HG03342 (cell line): ENCODE measurements at regions not wholly inside any gene's neighbourhood (a gene's known extent, or its start where the extent isn't known, plus 50 kb on each side); places are given as distances from the start of the nearest gene placed in this dataset.
"Not testable (repeated sequence)": the region's sequence is repeated elsewhere in the genome, so short reads cannot be mapped to it uniquely, and the experiment has no call there.

Experiments
- ATAC-seq: cut with Tn5 transposase; IDR thresholded peaks from one replicate; pipeline ENCODE4 v1.9.1; 2021; ENCODE audit warnings: mild to moderate bottlenecking, moderate library complexity; ENCODE audit not compliant: unreplicated experiment

DNA sequence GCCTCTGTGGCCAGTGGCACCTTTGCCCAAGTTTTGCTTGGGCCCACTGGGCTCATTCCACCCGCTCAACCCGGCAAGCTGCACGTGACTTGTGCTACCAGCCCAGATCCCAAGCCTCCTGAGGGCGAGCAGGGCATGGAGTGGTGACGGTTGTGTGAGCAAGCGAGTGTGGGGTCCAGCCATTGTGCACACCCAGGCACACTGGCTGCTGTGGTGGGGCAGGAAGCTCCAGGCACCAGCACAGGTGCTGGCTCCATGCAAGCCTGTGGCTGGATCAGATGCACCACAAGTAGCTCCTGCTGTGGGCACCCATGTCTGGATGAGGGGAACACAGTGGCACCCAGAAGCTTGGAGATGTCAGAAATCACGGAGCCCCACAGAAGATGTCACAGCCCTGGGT lies 557.0 kb upstream of the GNPDA2 start:
- ATAC-seq, result no peak

DNA sequence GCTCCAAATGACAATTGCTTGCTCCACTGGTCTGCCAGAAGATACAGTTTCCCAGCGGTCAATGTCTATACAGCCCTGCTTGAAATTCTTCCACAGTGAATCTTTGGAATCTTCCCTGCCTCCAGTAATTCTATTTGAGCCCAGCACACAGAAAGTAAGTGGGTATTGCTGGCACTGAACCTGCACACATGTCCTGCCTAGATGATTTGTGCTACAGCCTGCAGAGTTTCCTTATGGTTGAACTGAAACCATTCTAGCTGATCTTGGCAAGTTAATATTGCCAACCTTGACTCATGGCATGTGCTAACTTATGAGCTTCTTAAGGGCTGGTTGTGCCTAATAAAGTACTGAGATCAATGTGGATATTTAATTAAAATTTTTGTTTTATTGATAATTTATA lies 553.8 kb upstream of the GNPDA2 start:
- no peak for ATAC-seq

DNA sequence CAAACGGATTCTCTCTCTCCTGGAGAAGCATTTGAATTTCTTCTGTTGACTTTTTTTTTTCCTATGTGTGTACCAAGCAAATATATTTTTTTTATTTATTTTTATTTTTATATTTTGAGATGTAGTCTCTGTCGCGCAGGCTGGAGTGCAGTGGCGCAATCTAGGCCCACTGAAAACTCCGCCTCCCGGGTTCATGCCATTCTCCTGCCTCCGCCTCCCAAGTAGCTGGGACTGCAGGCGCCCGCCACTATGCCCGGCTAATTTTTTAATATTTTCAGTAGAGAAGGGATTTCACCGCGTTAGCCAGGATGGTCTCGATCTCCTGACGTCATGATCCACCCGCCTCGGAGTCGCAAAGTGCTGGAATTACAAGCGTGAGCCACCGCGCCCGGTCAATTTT lies 549.5 kb upstream of the GNPDA2 start:
- no peak for ATAC-seq

DNA sequence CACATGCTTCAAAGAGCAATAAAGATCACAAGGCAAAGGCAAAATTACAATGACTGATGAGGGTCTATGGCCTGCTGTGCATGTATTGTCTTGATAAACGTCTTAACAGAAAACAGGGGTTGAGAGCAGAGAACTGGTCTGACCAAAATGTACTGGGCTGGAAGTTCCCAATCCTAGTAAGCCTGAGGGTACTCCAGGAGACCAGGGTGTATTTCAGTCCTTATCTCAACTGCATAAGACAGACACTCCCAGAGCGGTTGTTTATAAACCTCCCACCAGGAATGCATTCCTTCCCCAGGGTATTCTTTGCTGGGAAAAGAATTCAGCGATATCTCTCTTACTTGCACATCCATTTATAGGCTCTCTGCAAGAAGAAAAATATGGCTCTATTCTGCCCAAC lies 521.8 kb upstream of the GNPDA2 start:
- ATAC-seq, result not testable (repeated sequence)

DNA sequence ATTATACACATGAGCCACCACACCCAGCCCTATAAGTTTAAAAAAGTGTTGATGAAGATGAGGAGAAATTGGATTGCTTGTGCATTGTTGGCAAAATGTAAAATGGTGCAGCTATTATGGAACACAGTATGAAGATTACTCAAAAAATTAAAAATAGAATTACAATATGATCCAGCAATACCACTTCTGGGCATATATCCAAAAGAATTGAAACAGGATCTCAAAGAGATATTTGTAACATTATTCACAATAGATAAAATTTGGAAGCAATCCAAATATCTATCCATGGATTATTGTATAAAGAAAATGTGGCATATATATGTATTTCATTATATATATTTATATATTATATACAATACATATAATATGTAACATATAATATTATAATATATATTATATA lies 515.6 kb upstream of the GNPDA2 start:
- no peak for ATAC-seq

DNA sequence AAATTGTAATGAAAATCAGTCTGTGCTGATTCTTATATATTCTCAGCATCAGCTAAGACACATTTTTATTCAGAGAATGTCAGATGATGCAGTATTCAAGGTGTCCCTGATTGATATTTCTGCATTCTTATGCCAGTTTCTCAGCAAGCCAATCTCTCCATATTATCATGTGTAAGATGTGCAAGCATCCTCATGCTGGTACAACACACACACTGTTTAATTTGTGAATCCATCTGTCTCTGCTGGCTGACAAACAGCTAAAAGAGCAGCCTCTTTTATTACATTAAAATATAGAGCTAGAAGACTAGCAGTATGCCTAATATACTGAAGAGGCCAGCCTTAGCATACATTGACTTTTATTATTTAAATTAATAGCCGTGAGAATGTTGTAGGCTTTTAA lies 502.9 kb upstream of the GNPDA2 start:
- no peak for ATAC-seq

DNA sequence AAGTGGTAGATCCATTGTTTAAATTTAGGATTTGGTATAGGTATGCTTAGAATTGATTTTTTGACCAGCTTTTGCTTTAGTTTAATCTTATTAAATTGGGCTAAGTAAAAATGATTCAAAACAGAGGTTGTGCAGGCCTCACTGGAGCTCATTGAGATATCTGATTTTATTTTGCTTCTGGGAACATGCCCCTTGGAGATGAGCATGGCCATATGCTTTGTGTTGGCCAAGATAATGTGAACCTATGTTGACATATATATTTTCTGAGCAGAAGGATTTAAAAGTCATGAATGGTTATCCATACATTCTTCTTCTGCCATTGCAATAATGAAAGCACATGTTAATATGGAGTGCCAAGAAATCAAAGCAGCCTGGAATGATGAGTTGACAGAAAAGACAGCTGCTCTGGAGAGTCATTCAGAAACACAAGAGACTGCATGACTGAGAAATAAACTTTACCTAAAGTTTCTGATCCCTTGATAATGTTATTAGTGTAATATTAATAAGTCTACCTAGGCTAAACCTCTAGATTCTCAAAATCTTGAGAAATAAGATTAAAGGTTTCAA lies 489.7 kb upstream of the GNPDA2 start:
- ATAC-seq, result no peak

DNA sequence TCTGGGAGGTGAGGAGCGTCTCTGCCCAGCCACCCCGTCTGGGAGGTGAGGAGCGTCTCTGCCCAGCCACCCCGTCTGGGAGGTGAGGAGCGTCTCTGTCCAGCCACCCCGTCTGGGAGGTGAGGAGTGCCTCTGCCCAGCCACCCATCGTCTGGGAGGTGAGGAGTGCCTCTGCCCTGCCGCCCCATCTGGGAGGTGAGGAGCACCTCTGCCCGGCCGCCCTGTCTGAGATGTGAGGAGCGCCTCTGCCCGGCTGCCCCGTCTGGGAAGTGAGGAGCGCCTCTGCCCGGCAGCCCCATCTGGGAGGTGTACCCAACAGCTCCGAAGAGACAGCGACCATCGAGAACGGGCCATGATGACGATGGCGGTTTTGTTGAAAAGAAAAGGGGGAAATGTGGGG lies 482.1 kb upstream of the GNPDA2 start:
- not testable (repeated sequence) for ATAC-seq

DNA sequence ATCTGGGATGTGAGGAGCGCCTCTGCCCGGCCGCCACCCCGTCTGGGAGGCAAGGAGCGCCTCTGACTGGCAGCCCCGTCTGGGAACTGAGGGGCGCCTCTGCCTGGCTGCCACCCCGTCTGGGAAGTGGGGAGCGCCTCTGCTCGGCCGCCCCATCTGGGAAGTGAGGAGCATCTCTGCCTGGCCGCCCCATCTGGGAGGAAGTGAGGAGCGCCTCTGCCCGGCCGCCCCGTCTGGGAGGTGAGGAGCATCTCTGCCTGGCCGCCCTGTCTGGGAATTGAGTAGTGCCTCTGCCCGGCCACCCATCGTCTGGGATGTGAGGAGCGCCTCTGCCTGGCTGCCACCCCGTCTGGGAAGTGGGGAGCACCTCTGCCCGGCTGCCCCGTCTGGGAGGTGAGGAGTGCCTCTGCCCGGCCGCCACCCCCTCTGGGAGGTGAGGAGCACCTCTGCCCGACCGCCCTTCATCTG lies 481.5 kb upstream of the GNPDA2 start:
- ATAC-seq, result not testable (repeated sequence)

DNA sequence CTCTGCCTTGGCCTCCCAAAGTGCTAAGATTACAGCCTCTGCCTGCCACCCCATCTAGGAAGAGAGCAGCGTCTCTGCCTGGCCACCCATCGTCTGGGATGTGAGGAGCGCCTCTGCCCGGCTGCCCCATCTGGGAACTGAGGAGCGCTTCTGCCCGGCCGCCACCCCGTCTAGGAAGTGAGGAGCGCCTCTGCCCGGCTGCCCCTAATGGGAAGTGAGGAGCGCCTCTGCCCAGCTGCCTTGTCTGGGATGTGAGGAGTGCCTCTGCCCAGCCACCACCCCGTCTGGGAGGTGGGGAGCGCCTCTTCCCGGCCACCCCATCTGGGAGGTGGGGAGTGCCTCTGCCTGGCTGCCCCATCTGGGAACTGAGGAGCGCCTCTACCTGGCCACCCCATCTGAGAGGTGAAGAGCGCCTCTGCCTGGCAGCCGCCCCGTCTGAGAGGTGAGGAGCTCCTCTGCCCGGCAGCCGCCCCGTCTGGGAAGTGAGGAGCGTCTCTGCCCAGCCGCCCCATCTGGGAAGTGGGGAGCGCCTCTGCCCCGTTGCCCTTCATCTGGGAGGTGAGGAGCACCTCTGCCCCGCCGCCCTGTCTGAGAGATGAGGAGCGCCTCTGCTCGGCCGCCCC lies 481.0 kb upstream of the GNPDA2 start:
- ATAC-seq, result not testable (repeated sequence)

DNA sequence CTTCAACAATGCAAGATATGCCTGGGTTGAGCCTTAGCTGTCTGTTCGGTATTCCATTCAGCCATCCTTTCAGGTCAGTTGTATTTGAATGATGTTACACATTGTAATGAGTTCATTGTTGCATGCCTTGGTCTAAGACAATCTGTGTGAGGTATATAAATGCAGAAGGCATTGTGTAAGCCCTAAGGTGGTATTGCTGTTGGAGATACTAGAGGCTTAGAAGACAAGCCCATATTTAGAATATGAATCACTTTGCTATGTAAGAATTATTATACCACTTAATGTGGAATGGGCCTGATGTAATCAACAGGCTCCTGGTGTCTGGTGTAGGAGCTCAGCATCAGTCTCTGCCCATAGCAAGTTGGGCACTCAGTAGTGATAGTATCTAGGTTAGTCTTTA lies 473.4 kb upstream of the GNPDA2 start:
- no peak for ATAC-seq

DNA sequence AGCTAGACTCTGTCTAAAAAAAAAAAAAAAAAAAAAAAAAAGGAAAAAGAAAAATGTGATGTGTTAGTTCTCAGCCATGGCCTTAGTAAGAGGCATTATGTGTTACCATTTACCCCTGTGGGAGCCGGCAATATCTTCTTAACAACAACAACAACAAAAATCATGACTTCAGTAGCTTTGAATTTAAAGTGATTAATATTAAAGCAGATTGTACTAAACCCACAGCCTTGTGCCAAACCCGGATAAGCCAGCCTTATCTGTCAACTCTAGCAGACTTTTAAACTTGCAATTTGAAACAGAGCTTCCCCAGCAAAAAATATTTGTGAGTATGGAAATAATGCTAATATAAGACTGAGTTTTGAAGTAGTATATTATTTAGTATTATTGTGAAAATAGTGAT lies 462.1 kb upstream of the GNPDA2 start:
- no peak for ATAC-seq

DNA sequence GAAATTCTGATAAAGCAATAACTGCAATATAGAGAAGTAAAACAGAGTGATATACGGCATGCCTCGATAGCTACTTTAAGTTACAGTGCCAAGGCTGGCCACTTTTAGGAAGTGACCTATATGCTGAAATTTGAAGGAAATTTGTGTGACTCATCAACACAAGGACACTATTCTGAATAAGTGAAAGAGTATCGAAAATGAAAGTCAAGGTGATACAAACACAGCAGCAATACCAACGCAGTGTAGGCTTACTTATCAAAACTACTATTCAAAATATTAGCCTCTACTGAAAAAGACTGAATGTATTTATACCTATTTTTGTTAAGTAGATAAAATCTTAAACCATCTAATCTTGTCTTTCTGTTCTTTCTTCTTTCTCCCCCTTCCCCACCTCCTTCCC lies 459.9 kb upstream of the GNPDA2 start:
- no peak for ATAC-seq

DNA sequence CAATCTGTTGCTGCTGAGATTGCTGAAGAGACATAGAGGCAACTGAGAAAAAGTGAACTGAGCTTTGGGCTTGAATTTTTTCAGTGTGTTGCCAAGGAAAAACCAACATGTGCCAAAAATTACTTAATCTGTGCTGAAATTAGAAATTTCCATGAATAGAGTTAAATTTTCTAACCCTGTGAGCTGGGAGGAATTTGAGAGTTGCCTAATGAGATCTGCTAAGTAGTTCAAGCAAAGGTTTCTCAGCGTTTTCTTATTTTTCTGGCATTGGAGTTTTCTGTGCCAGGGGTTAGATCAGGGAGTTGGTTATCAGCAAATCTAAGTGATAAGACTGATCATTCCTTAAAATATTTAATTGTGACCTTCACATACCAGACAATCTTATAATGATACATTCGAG lies 457.5 kb upstream of the GNPDA2 start:
- no peak for ATAC-seq

DNA sequence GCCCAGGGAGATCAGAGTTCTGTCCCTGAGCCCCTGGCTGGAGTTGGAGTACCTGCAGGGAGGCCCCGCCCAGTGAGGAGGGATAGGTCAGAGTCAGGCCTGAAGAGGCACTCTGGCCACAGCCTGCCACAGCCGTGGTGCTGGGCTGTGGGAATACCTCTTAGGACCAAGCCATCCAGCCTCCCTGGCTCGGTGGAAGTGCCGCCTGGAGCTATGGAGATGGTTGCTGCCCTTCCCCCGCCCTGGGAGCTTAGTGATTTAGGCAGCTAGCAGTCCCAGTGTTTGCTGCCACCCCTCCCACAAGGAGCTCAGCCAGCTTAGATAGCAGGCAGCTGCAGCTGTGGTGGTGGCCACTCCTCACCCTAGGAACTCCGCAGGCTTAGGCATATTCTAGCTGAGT lies 446.3 kb upstream of the GNPDA2 start:
- no peak for ATAC-seq

DNA sequence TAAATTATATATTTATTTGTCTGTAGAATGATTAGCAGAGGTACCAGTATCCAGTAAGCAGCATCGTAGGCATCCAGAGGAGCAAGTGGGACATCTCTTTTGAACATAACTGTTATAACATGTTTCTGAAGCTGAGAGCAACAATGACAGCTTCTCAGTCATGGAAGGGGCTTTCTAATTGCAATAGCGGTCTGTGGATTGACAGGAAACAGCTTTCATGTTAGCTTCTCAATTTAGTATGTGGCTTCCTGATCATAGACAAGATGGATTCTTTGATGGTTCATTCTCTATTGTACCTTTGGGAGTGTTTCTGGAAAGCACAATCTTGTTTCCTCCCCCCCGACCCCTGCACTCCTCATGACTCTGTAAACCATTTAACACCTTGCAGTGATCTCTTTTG lies 434.6 kb upstream of the GNPDA2 start:
- ATAC-seq, result no peak

DNA sequence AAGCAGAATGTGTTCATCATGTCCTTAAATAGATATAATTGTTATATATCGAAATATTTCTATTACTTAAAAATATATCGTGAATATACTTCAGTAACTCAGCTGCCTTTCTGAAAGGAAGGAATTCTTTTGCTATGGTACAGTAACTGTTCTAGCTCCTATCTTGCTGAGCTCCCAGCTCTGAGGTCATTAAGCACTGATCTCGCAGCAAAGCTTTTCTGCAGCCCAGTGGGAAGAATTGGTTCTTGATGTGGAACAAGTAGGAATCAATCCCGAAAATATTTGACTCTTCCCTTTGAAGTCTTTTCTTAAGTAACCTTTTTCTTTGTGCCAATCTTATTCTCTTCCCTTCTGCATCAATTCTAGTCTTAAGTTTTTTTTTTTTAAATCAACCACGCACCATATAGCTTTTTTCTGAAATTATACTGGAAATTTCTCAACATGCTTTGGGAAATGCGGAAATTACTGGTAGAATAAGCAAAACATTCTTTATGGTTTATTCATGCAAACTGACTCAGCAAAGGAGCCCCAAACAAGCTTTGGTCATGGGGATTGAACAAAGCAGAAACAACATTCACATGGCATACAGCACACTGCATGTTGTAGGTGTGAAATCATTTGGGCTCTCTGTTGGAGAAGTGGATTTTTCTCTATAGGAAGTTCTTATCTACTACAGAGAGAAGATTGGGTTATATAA lies 428.9 kb upstream of the GNPDA2 start:
- no peak for ATAC-seq

DNA sequence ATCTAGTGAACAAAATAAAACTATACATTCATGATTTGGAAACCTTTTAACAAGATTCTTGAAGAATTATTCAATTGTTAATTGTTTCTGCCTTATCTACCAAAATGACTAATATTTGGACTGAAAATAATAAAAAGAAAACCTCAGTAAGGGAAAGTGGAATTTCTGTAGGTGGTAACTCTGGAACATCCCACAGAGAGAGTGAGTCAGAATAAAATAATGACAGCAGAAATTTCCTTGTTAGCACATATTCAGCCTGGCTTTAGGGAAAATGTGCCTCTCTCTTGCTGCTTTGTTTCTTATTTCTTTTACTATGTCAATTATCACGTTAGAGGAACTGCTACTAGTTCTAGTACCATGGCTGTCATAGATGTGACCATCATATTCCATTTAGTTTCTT lies 421.5 kb upstream of the GNPDA2 start:
- ATAC-seq, result no peak

DNA sequence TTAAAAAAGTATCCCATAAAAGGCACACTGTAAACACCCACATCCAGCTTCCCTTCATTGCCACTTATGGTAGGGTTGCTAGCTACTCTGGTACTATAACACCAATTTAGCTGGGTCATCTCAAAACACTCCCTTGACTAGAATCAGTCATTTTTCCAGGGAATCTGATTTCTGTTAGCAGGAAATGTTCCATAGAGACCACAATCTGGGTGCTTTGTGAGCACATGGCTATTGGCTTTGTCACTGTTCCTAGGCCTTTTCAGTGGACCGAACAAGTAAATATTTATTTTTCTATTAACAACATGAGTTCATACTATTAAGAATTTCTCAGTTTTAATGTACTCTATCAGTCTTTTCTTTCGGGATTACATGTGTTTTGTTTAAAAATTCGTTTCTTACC lies 404.7 kb upstream of the GNPDA2 start:
- no peak for ATAC-seq

DNA sequence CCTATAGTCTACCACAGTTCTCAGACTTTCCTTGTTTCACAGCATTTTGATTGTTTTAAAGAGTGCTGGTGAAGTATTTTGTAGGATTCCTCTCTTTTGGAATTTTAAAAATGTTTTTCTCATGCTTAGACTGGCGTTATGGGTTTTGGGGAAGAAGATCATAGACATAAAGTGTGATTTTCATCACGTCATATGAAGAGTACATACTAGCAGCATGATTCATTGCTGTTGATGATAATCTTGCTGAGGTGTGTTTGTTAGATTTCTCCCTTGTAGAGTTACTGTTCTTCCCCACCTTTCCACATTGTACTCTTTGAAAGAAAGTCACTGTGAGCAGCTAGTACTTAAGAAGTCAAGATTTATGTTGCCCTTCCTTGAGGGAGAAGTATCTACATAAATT lies 396.1 kb upstream of the GNPDA2 start:
- ATAC-seq, result no peak

DNA sequence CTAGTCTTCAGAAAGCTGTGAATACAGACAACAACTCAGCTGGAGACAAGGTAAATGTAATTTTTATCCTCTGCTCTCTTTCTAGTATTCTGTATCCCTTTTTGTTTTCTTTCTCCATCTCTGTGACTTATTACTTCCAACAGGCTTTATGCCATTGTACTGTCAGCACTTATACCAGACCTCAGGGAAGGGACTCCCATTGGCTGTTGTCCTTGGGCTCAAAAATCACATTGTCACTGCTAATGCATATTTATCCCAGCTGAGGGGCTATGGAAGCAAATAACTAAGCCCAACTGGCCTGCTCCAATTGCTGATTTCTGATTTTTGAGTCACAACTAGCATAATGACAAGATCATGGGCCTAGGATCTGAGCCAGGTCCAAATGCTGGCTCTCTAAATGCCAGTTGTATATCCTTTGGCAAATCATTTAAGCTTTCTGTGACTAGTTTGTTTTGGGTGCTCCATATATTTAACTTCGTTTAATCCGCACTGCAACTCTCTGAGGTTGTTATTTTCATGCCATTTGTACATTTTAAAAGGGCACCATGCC lies 395.1 kb upstream of the GNPDA2 start:
- no peak for ATAC-seq

DNA sequence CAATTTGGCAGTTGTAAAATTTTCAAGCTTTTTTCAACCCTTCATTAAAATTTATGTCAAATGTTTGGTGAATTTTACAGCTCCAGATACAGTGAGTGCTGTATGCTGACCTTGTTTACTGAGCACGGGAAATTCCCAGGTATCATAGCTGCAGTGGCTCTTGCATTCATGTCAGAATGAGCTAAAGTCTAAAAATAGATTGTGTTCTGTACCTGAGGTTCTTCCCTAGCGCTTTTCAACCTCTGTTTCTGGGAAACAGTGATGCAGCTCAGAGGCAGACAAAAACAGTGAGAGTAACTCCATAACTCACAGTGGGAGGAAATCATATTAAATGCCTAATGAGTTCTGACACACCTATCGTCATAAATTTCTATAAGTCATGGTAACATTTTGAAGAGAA lies 393.8 kb upstream of the GNPDA2 start:
- ATAC-seq, result peak; percentile 80
